Endothelial cell of umbilical vein (primary cell): ENCODE measurements at regions not wholly inside any gene's neighbourhood (a gene's known extent, or its start where the extent isn't known, plus 50 kb on each side); places are given as distances from the start of the nearest gene placed in this dataset.

Experiments
- BruUV-seq: library from RNA; stranded (reverse); fragments of 400-500 nt; replicated peaks from 2 replicates; lab custom pipeline; 2021; lab: Mats Ljungman, UMichigan
- CTCF ChIA-PET: fragments of 300-600, 350-600 bp; sonication (Branson Sonifier 250); formaldehyde crosslinking; loops from one replicate; lab custom pipeline; 2021; ENCODE audit warnings: antibody characterized with exemption, inconsistent platforms; lab: Charles Lee
- POLR2A ChIA-PET: fragments of 300-600, 350-600 bp; sonication (Branson Sonifier 250); formaldehyde crosslinking; loops from one replicate; lab custom pipeline; 2021; ENCODE audit warnings: antibody characterized with exemption, inconsistent platforms; lab: Charles Lee
- DNase-seq: peaks from one replicate; pipeline ENCODE4 v3.0.0-alpha.2; 2011; ENCODE audit warnings: low read depth, low spot score
- FAIRE-seq: peaks from 2 replicates; lab custom pipeline; 2011; peaks lifted over from hg19 to GRCh38; lab: Jason Lieb, UNC
- H2AFZ ChIP-seq: 2 replicates; pipeline ENCODE4 v1.6.0; 2012; ENCODE audit warnings: low read depth, low read length, control low read depth, inconsistent platforms
- H3K27ac ChIP-seq: 2 replicates; pipeline ENCODE4 v1.5.1; 2011; ENCODE audit warnings: low read depth, mild to moderate bottlenecking, control low read depth, low read length, moderate library complexity; ENCODE audit not compliant: insufficient read depth
- H3K27me3 ChIP-seq, 2 experiments: 2 replicates each; pipeline versions ENCODE4 v1.6.0 to v1.6.1; 2011; ENCODE audit warnings: low read length in 2 of 2, mixed read lengths in 1 of 2; ENCODE audit not compliant: control insufficient read depth in 2 of 2, insufficient read depth in 2 of 2
- H3K36me3 ChIP-seq, 2 experiments: 2 replicates in 1 of 2; 3 replicates in 1 of 2; pipeline ENCODE4 v1.5.1; 2011; ENCODE audit warnings: low read length in 2 of 2, mild to moderate bottlenecking in 1 of 2, moderate library complexity in 1 of 2; ENCODE audit not compliant: control insufficient read depth in 2 of 2, insufficient read depth in 2 of 2; ENCODE audit errors: extremely low read depth in 1 of 2
- H3K4me1 ChIP-seq: 3 replicates; pipeline ENCODE4 v1.5.1; 2011; ENCODE audit warnings: mild to moderate bottlenecking, low read length; ENCODE audit not compliant: control insufficient read depth, insufficient read depth; ENCODE audit errors: extremely low read depth
- H3K4me2 ChIP-seq: 2 replicates; pipeline ENCODE4 v1.6.1; 2011; ENCODE audit warnings: low read length, control low read depth, mixed read lengths; ENCODE audit not compliant: insufficient read depth
- H3K4me3 ChIP-seq, 3 experiments: fragments of 200-600 bp in 1 of 3; sonication (generic), shearing (Covaris generic) in 1 of 3; replicated peaks in 1 of 3; 2 replicates each; pipeline ENCODE4 v1.5.1; 2011 to 2016; ENCODE audit warnings: control low read depth in 3 of 3, low read length in 3 of 3, mild to moderate bottlenecking in 2 of 3, inconsistent platforms in 1 of 3, low read depth in 1 of 3, moderate library complexity in 1 of 3; ENCODE audit not compliant: insufficient read depth in 1 of 3
- H3K79me2 ChIP-seq: 2 replicates; pipeline ENCODE4 v1.6.0; 2012; ENCODE audit warnings: low read length, inconsistent platforms; ENCODE audit not compliant: control insufficient read depth, insufficient read depth
- H3K9ac ChIP-seq: replicated peaks from 2 replicates; pipeline ENCODE3; 2011; ENCODE audit warnings: low read length, control low read depth; ENCODE audit not compliant: insufficient read depth; ENCODE audit errors: extremely low read depth
- H3K9me1 ChIP-seq: replicated peaks from 3 replicates; pipeline ENCODE4 v1.6.0; 2011; ENCODE audit warnings: mild to moderate bottlenecking, low read length; ENCODE audit not compliant: control insufficient read depth, insufficient read depth; ENCODE audit errors: extremely low read depth
- H3K9me3 ChIP-seq: replicated peaks from 2 replicates; pipeline ENCODE4 v1.5.1; 2012; ENCODE audit warnings: low read length, inconsistent platforms; ENCODE audit not compliant: control insufficient read depth, insufficient read depth
- H4K20me1 ChIP-seq: replicated peaks from 2 replicates; pipeline ENCODE3; 2011; ENCODE audit warnings: mild to moderate bottlenecking, low read length; ENCODE audit not compliant: control insufficient read depth, insufficient read depth; ENCODE audit errors: extremely low read depth
- EZH2 ChIP-seq: IDR thresholded peaks from 2 replicates; pipeline ENCODE4 v1.6.1; 2012; ENCODE audit warnings: borderline replicate concordance, low read depth, mild to moderate bottlenecking, moderate library complexity, low read length, inconsistent platforms; ENCODE audit not compliant: severe bottlenecking
- FOS ChIP-seq: IDR thresholded peaks from 2 replicates; pipeline ENCODE4 v1.6.1; 2011; ENCODE audit warnings: mild to moderate bottlenecking, low read length, moderate library complexity, borderline replicate concordance; ENCODE audit not compliant: insufficient read depth
- GATA2 ChIP-seq: IDR thresholded peaks from 2 replicates; pipeline ENCODE4 v1.7.0; 2011; ENCODE audit warnings: low read depth, mild to moderate bottlenecking, moderate library complexity, mixed read lengths, low read length; ENCODE audit not compliant: insufficient read length, insufficient read depth
- JUN ChIP-seq: IDR thresholded peaks from 2 replicates; pipeline ENCODE4 v1.6.1; 2011; ENCODE audit warnings: borderline replicate concordance, low read depth; ENCODE audit not compliant: insufficient read length, insufficient read depth
- MAX ChIP-seq: IDR thresholded peaks from 2 replicates; pipeline ENCODE4 v1.6.1; 2011; ENCODE audit not compliant: insufficient read depth, insufficient read length
- MYC ChIP-seq: IDR thresholded peaks from one replicate; pipeline ENCODE4 v1.6.1; 2011; ENCODE audit warnings: mild to moderate bottlenecking, low read depth, low read length
- POLR2A ChIP-seq: IDR thresholded peaks from 2 replicates; pipeline ENCODE4 v1.6.1; 2012; ENCODE audit warnings: low read depth, mild to moderate bottlenecking, control low read depth, low read length
- POLR2AphosphoS5 ChIP-seq: IDR thresholded peaks from 2 replicates; pipeline ENCODE4 v1.6.1; 2012; ENCODE audit warnings: low read depth, mild to moderate bottlenecking, control low read depth, low read length, moderate library complexity; ENCODE audit not compliant: insufficient read depth
- dilution Hi-C: fragments of 300-500 bp; cut with MboI; formaldehyde crosslinking; loops from one replicate; pipeline ENCODE4 v1.15.0; 2019; ENCODE audit warnings: low sequenced_read_pairs; ENCODE audit not compliant: extremely low pct_ligation_motif_present
- intact Hi-C: fragments of 100-400 bp; cut with micrococcal nuclease; formaldehyde crosslinking; loops from one replicate; pipeline ENCODE4 v1.10.0; 2022
- TF ChIP-seq, protein P1 (sequence below), 2 donors: IDR thresholded peaks; 1 replicate in 1 of 2; 2 replicates in 1 of 2; pipeline ENCODE4 v1.5.1; 2011; ENCODE audit warnings: low read length in 2 of 2, mild to moderate bottlenecking in 2 of 2, moderate library complexity in 2 of 2, control low read depth in 1 of 2, inconsistent platforms in 1 of 2, low read depth in 1 of 2; ENCODE audit not compliant: insufficient read depth in 1 of 2; ENCODE audit errors: extremely low read depth in 1 of 2

DNA sequence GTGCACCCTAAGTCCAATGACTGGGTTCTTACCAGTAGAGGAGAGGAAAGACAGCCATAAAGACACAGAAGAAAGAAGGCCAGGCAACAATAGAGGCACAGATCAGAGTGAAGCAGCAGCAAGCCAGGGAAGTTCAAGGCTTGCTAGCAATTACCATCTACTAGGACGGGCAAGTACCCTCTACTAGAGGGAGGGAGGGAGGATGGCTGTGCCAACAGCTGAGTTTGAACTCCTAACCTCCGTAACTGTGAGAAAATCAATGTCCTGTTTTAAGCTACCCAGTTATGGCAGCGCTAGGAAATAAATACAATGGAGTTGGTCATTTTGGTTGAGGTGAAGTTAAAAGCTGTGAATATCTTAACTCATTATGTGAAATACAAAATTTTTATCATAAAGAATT lies 991.8 kb upstream of the CTNND2 start:
- dilution Hi-C loops = no loop called here
- Histone ChIP-seq H3K27ac (no peak overlapping the region), H3K27me3 (no peaks in the 10 kb centered on the region), H3K79me2 (no peaks in the 10 kb centered on the region), H3K9ac (no peak overlapping the region), H4K20me1 (no peaks in the 10 kb centered on the region), H3K4me3 (no peak overlapping the region), H3K9me1 (no peaks in the 10 kb centered on the region), H3K4me1 (no peaks in the 10 kb centered on the region), H3K36me3 (no peaks in the 10 kb centered on the region), H2AFZ (no peak overlapping the region), H3K4me2 (no peak overlapping the region), H3K9me3 (no peaks in the 10 kb centered on the region)
- FAIRE-seq = no peak
- intact Hi-C loops = no loop called here
- ChIA-PET CTCF (no interaction called here), POLR2A (no interaction called here)
- TF ChIP-seq MAX (no peak), FOS (no peak), POLR2AphosphoS5 (no peak), MYC (no peak), JUN (no peak), GATA2 (no peak), POLR2A (no peak), EZH2 (no peak)
- TF ChIP-seq, protein P1, sequence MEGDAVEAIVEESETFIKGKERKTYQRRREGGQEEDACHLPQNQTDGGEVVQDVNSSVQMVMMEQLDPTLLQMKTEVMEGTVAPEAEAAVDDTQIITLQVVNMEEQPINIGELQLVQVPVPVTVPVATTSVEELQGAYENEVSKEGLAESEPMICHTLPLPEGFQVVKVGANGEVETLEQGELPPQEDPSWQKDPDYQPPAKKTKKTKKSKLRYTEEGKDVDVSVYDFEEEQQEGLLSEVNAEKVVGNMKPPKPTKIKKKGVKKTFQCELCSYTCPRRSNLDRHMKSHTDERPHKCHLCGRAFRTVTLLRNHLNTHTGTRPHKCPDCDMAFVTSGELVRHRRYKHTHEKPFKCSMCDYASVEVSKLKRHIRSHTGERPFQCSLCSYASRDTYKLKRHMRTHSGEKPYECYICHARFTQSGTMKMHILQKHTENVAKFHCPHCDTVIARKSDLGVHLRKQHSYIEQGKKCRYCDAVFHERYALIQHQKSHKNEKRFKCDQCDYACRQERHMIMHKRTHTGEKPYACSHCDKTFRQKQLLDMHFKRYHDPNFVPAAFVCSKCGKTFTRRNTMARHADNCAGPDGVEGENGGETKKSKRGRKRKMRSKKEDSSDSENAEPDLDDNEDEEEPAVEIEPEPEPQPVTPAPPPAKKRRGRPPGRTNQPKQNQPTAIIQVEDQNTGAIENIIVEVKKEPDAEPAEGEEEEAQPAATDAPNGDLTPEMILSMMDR (IDR thresholded peaks at IDR 0.05; ENCODE audit: extremely low read depth in 1 of 2, insufficient read depth in 1 of 2, low read depth in 1 of 2, low read length in 2 of 2) = no peak
- DNase-seq = no peak
- BruUV-seq = no TSS peak
